ENCODE measurements at regions not wholly inside any gene's neighbourhood (a gene's known extent, or its start where the extent isn't known, plus 50 kb on each side); places are given as distances from the start of the nearest gene placed in this dataset.

DNA sequence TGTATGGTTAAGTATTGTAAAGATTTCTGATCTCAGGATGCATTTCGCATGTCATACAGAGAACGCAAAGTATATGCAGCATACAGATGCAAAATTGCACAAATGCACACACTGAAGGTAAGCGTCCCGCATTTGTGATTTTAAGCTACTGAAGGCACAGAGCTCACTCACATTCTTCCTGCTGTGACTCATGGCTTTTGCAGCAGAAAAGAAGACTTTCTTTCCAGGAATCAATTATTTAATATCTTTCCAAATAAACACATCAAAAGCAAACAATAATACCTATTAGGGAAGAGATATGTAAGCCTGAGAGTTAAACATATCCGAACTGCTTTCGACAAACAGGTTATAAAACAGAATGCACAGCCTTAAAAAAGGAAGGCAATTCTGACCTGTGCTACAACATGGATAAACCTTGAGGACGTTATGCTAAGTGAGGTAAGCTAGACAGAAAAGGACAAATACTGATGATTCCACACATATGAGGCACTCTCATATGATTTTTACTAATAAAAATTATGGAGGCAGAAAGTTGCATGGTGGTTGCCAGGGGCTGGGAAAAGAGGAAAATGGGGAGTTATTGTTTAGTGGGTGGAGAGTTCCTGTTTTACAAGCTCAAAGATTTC, 109.0 kb downstream of the TFAP2A start:
- no peak for DNase-seq (ENCODE audit: low read depth, low spot score)

DNA sequence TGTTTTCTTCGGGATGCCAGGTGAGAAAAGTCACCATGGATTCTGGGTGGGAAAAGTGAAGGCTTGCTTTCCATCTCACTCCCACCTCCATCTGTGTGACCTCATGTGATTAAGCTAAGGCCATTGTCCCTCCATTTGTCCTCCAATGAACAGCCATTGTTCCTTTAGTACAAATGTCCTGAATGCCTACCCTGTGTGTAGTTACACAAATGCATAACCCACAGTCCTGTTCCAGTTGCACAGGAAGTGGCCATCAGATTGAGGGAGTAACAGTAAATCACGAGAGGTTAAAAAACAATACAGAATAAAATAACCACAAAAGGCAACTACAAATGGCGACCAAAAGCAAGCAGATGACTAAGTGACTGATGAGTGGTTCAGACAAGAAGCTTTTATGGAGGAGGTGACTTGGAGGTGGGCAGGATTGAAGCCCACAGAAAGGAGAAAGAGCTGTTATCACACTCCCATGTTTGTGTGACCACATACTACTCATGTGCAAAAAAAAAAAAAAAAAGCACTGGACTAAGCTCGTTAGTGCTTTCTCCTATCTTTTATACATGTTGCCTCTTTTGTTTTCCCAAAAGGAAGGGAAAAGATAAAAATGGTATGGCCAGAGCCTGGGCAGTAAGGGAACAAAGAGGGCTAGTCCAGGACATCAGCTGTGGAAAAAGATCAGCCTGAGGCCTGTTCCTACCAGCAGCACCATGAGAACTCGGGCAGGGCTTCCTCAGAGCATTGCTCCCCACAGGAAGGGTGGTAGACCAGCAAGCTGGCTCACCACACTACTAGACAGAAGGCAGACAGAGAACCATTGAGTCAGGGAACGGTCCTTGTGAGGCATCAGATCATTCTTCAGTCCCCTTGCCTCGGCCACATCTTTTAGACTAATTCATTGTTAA, 111.0 kb downstream of the TFAP2A start:
- no peak for DNase-seq (ENCODE audit: low read depth, low spot score)

DNA sequence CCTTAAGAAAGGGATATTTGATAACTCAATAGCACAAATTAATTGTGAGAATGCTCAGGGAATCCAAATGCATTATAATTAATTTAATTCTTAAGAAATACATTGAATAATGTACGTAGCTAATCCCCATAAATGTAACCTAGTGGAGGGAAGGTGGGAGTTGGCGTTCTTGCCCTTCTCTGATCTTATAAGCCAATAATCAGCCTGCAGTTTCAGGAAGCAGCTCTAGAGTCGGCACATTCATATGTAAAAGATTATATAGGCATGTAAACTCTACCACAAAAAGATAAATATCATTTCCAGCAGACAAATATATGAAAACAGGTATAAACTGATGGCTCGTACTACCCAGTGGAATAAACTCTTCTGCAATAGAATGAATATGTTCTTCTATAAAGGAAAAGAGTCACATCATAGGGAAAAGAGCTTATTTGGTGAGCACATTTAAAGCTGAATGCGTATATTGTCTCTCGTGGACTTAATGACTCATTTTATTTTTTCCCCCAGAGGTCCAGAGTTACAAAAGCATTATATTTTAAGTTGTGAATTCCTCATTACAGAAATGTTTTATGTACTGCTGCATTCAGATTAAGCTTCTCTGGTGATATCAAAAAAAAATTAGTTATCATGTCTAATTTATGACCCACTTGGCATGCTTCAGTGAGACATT, 112.2 kb downstream of the TFAP2A start:
- DNase-seq (ENCODE audit: low read depth, low spot score) = no peak

DNA sequence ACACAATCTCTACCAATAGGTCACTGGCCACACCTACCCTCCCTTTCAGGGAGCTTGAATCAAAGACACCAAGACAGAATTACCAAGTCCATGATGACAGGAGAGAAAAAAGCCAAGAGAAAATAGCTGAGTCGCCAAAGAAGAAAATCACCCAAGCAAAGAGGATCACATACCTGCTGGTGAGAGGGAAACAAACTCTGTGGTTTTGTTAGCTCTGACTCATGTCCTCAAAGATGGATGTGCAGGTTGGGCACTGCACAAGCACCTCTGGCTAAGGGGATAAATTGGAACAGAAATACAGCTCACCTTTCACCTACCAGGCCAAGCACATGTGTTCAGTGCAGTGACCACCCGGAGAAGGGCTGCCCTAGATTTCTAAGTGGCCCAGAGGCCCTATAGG, 114.8 kb downstream of the TFAP2A start:
- DNase-seq (ENCODE audit: low read depth, low spot score) = no peak

GRCh38 chr6:10297832-10298231, 117.0 kb downstream of the TFAP2A start:
- DNase-seq (ENCODE audit: low read depth, low spot score) = no peak

GRCh38 chr6:10278746-10279145, 136.1 kb downstream of the TFAP2A start:
- no peak for DNase-seq (ENCODE audit: low read depth, low spot score)

DNA sequence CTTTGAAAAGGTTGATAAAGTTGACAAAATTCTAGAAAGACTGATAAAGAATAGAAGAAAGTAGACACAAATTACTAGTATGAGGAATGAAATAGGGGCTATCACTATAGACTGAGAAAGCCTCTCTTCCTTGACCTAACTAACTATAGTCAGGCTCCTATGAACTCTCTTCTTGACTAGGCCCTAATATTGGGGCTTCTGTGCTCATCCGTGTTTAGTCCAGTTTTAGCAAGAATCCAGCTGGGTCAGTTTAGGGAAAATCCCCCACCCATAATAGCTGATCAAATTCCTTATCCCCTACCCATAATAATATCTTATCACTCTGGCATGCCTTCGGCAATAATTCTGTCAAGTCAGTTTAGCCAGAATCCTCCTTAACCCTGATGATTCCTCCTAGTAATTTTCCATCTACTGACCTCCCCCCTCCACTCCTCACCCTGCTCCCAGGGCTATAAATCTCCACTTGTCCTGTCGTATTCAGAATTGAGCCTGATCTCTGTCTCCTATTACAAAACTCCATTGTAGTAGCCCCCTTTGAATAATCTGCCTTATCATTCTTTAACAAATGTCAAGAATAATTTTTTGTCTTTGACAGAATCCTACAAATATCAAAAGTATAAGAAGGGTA, 138.1 kb downstream of the TFAP2A start:
- no peak for DNase-seq (ENCODE audit: low read depth, low spot score)

- DNase-seq (ENCODE audit: low read depth, low spot score) = no peak
Measured at GRCh38 chr6:10276106-10276505, 138.8 kb downstream of the TFAP2A start.

- DNase-seq (ENCODE audit: low read depth, low spot score) = no peak
Measured at GRCh38 chr6:10272591-10272990, 142.3 kb downstream of the TFAP2A start.

DNA sequence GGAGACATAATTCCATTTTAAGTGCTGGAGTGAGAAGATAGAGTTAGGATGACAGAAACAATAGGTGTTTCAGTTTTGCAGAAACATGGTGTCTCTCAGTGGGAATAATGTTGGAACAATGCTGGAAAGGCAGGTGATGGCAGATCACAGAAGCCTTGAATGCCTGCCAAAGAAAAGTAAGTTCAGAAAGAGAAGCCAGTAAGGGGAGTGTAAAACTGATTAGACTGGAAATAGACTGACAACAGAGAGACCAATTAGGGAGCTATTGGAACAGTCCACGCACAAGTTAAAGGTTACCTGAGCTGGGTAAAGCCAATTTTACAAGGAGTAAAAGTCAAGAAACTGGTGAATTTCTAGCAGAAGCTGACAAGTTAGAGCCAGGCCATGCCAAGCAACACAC, 142.9 kb downstream of the TFAP2A start:
- no peak for DNase-seq (ENCODE audit: low read depth, low spot score)

GRCh38 chr6:10269814-10270472, 144.9 kb downstream of the TFAP2A start:
- DNase-seq (ENCODE audit: low read depth, low spot score) = no peak

DNA sequence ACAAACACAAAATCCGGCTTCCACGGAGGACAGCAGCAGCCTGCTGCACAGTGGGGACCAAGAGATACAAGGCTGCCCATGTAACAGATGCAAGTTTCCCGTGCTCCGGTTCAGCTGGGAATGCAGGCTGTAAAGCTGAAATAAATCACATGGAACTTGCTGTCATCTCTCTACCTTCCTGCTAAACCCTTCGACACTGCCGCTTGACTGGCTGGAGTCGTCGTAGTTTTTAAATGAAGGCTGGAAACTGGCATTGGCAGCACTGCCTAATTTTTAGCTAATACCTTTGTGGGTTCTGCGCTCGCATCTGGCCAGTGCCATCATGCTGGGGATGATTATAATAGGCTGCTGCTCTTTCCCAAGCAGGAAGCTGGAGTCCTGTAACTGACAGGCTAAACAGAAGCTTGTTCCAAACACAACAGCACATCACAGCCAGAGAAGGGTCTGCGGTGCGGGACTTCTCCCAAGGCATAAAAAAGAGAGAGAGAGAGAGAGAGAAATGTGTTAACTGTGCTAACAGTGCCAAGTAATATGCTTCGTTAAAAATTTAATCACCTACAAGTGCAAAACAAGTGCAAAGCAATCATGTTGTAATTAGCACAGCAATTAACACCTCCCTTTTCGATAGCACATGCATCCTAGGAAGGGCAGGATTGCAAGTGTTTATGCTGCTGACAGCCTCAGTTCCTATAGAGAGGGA, 146.1 kb downstream of the TFAP2A start:
- no peak for DNase-seq (ENCODE audit: low read depth, low spot score)

DNA sequence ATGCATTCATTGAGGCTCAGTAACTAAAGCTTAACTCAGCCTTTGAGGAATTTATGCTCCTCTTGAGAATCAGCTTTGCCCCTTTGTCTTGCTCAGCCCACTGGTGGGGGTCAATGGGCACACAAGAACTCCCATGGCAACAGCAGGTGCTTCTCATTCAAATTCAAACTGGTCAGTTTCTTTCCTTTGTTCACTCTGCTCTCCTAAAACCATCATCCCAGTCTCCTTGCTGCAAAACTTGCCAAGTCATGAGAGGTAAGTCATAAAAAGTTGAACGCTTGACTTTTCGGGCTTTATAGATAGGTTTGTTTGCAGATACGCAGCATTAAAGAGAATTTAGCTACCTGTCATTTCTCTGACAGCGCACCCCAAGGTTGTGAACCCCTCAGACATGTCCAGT, 146.8 kb downstream of the TFAP2A start:
- DNase-seq (ENCODE audit: low read depth, low spot score) = no peak

DNA sequence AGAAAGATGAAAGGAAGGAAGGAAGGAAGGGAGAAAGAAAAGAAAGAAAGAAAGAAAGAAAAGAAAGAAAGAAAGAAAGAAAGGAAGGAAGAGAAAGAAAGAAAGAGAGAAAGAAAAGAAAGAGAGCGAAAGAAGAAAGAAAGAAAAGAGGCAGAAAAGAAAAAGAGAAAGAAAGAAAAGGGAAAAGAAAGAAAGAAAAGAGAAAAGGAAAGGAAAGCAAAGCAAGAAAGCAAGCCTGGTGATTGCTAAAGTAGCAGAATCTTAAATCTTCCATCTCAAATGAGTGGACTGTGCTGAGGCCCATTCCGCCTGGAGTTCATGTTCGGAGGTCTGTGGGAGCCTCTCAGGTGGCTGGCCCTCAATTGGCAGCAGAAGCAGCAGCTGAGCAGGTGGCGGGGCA, 148.4 kb downstream of the TFAP2A start:
- no peak for DNase-seq (ENCODE audit: low read depth, low spot score)

- DNase-seq (ENCODE audit: low read depth, low spot score) = no peak
Measured at GRCh38 chr6:10266061-10266460, 148.8 kb downstream of the TFAP2A start.

- DNase-seq (ENCODE audit: low read depth, low spot score) = no peak
Measured at GRCh38 chr6:10262505-10262904, 152.4 kb downstream of the TFAP2A start.

DNA sequence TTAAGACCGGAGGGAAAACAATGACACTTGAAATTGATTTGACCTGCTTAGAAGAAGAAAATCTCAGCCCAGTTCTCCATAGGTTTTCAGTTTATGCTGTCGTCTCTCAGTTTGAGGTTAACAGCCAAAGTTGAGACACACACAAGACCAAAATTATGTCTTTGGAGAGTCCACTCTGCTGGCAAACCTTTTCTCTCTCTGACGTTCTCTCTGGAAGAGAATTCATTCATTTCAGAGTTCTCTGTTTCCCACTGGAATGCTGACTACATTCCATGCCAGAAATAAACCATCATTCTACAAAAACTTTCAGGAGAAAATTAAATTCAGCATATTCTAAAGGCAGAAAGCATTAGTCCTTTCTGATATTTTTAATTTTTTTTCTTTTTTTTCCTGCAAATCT, 155.2 kb downstream of the TFAP2A start:
- no peak for DNase-seq (ENCODE audit: low read depth, low spot score)

- no peak for DNase-seq (ENCODE audit: low read depth, low spot score)
Measured at GRCh38 chr6:10258341-10258740, 156.5 kb downstream of the TFAP2A start.

DNA sequence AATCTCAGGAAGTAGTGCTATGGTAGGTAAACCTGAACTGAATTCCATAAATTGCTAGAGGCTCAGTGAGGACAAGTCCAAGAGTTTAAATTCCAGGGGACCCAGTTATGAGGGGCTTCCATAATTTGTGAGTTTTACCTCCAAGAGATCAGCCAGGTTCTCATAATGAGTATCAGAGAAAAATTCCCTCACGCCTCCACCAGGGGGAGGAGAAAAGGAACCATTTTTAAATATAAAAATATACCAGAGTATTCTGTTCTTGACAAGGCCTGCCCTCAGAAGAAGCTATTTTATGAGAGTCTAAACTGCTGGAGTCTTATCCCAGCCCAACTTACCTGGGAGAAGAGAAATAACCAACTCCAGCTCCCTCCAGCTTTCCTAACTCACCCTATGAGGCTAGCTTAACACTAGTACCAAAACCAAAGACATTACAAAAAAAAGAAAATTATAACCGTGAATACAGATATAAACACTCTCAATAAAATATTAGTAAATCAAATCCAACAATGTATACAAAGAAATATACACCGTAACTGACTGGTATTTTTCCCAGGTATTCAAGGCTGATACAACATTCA, 158.7 kb downstream of the TFAP2A start:
- DNase-seq (ENCODE audit: low read depth, low spot score) = no peak

- DNase-seq (ENCODE audit: low read depth, low spot score) = no peak
Measured at GRCh38 chr6:10250655-10251220, 164.1 kb downstream of the TFAP2A start.
